NCI-H82 treated with DMSO at 0.1 percent for 48 hours (cell line): ENCODE measurements at regions not wholly inside any gene's neighbourhood (a gene's known extent, or its start where the extent isn't known, plus 50 kb on each side); places are given as distances from the start of the nearest gene placed in this dataset.
"Not testable (repeated sequence)": the region's sequence is repeated elsewhere in the genome, so short reads cannot be mapped to it uniquely, and the experiment has no call there.

ENCODE experiments used
- DNase-seq: peaks from one replicate; lab custom pipeline; 2025; ENCODE audit not compliant: unreplicated experiment; lab: John Stamatoyannopoulos, UW

- not testable (repeated sequence) for DNase-seq
Measured at GRCh38 chr22:44558671-44559070, 60.6 kb upstream of the RTL6 start.

GRCh38 chr22:44557872-44558271 lies 59.8 kb upstream of the RTL6 start:
- not testable (repeated sequence) for DNase-seq

- no peak for DNase-seq
Measured at GRCh38 chr22:44557064-44557748, 59.2 kb upstream of the RTL6 start.

- no peak for DNase-seq
Measured at GRCh38 chr22:44555597-44555996, 57.6 kb upstream of the RTL6 start.

- no peak for DNase-seq
Measured at GRCh38 chr22:44555046-44555445, 57.0 kb upstream of the RTL6 start.

- no peak for DNase-seq
Measured at GRCh38 chr22:44554411-44554810, 56.4 kb upstream of the RTL6 start.

GRCh38 chr22:44550711-44551491 lies 52.9 kb upstream of the RTL6 start:
- DNase-seq, result no peak

- no peak for DNase-seq
Measured at GRCh38 chr22:44549701-44550100, 51.7 kb upstream of the RTL6 start.

GRCh38 chr22:44548981-44549380 lies 50.9 kb upstream of the RTL6 start:
- no peak for DNase-seq
